GM18511 (cell line): ENCODE measurements at regions not wholly inside any gene's neighbourhood (a gene's known extent, or its start where the extent isn't known, plus 50 kb on each side); places are given as distances from the start of the nearest gene placed in this dataset.
"Not testable (repeated sequence)": the region's sequence is repeated elsewhere in the genome, so short reads cannot be mapped to it uniquely, and the experiment has no call there.

Source experiments
- ATAC-seq: cut with Tn5 transposase; IDR thresholded peaks from one replicate; pipeline ENCODE4 v1.9.1; 2021; ENCODE audit warnings: mild to moderate bottlenecking, moderate library complexity; ENCODE audit not compliant: unreplicated experiment

DNA sequence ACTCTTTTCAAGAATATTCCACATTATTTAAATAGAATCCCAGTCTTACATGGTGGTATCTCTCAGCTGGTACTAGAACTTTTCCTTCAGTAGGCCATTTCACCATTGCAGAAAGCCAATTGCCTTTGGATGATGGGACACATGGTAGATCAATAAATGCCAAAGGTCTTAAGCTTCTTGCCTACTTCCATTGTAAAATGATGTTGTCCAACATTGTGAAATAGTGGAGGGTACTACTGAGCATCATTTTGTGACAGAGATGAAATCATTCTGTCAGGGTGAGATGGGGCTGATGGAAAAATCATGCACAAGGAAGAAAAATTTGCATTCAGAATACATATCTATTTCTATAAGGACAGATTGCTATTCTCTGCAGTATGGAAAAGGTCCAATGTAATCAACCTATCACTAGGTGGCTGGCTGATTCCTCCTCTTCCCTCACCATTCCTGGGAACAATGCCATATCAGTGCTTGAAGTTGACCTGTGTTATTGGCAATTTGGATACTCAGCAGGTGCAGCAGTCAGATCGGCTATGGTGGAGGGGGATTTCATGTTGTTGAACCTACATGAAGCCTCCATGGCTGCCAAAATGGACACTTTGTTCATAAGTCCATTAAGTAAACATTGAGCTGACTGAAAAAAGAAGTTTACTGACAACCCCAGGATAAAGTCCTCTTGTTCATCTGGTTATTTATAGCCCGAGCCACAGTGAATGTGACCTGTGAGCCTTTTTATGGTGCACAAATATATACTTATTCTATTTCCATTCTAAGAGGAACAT is 596.9 kb upstream of the ARPP21 start:
- ATAC-seq: no peak

DNA sequence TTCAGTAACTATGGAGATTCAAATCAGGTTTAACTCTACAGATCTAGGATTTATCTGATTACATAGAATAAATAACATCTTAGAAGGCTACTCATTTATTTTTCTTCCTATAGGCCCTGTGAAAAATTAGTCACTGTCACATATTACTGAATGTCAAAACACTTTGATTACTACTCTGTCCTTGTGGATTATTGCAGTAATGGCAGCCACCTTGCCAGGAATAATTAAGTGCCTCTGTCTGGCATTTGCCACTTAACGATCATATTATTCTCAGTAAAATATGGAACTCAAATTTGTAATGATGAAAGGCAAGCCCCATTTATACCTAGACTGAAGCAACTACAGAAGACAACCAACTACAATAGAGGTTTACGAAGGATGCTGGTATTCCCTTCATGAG is 596.3 kb upstream of the ARPP21 start:
- no peak for ATAC-seq

DNA sequence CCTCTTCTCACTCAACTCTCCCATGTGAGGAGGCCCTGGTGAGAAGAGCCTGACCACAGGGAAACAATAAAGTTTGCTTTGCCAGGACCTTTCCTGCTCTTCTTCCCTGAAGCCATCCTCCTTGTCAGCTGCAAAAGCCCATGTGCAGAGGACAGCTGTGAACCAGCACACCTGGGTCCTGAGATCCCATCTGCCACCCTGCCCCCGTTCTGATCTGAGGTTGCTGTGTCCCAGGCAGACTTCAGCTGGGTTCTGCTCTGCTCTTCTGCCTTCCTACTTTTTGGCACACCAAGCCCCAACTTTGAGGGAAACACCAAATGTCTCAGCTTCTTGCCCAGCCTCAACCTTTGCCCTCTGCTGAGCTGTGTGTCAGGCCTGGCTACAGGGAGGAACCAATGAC is 595.1 kb upstream of the ARPP21 start:
- no peak for ATAC-seq

DNA sequence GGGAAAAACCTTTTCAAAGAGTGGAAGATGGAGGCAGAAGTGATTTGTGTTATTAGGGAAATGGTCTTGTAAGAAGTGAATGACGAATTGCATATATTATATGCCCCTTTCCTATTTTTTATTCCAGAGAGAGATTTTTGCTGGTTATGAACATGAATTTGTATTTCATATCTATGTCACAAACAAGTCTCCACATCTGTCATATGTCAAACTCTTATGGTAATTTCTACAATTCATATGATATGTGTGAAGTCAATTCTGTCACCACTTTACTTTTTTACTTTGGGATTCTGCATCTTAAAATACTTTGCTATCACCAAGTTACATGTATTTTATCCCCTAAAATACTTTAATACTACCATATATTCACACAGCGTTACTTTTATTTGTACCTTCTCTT is 594.2 kb upstream of the ARPP21 start:
- no peak for ATAC-seq

DNA sequence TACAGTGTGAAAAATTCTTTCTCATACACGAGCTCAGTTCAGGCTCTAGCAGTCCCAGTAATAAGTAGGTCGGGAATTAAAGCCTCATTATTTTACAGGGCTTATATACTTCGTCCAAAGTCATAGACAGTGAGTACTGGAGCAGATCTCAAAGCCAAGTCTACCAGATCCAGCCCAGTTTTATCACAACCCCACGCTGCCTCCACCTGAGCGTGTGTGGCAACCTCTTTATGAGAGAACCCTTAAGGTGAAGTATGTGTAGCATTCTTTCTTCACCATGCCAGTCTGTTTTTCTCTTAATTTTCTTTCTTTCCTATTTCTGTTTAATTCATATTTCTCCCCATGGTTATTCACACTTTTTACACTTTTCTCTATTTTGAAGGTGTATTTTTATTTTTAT is 574.6 kb upstream of the ARPP21 start:
- no peak for ATAC-seq

DNA sequence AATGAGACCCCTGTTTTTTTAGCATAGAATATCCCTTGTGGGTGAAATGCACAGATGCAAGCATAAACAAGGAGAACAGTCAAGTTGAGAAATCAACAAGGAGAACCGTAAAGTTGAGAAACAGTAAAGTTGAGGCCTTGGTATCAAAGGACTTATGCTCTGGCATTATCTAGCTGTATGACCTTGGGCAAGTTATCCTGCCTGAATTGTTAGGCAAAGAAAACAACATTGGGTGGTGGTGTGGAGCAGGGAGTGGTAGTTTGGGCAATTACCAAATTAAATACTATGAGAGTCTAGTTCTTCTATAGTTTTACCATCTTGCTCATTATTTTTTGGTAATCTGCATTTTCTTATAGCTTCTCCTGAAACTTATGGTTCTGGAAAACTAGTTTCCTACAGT is 573.4 kb upstream of the ARPP21 start:
- ATAC-seq: no peak

DNA sequence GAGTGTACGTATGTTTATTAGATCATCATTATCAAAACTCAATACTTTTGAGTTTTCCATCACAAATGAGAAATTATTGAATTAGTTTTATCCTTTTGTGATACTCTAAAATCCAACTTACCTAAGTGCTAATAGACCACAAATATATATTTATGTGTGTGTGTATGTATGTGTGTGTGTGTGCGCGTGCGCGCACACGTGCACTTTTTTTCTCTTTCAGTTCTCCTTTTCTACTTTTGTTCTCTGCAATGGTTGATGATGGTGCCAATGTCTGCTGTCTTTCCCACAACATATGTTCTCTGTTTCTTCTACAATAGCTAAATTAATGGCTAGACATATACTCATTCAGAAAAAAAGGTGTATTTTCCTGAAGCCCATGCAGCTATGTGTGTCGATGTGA is 571.6 kb upstream of the ARPP21 start:
- no peak for ATAC-seq

DNA sequence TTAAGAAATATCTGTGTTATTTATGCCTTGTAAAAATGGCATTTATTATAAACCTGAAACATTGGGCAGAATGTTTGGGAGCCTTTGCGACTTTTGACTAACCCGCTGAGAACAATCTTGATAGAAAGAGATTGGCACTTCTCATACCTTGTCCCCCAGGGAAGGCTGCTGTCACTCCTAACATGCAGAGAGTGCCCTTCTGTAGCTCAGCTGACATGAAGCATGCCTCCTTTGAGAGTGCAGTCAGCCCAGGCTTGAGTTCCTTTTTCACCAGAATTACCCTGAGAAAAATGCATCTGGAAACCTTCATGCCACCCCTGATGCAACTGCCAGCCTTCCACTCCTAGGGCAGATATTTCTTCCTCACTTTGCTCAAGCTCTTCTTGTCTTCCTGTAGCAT is 569.2 kb upstream of the ARPP21 start:
- ATAC-seq: no peak

DNA sequence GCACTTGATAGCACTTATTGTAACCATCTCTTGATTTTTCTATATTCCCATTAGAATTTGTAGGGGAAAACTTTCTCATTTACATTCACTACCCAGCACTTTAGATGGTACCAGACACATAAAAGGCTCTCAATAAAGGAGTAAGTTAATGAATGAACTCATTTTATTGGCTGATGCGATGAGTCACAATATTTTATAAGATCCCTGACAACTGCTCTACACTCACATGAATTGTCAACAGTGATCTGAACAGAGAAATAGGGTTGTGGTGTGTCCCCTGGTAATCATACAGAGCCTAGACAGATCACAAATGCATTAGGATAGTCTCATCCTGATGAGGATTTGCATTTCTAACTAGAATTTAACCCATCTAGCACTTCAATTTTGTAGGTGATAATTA is 567.6 kb upstream of the ARPP21 start:
- no peak for ATAC-seq

DNA sequence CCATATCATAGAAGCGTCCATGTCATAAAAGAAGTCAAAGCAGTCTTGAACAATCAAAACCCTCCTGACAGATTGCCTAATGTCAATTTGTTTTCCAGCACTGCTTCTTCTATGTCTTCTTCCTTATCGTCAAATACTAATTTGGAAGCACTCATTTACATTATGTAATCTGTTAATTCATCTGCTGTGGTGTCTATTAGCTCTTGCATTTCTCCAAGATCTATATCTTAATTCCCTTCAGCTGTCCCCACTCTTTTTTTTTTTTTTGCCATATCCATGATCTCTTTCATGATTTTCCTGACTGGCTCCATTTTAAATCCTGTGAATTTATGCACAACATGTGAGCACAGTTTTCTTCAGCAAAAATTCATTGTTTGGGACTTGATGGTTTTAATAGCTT is 560.5 kb upstream of the ARPP21 start:
- ATAC-seq: no peak

DNA sequence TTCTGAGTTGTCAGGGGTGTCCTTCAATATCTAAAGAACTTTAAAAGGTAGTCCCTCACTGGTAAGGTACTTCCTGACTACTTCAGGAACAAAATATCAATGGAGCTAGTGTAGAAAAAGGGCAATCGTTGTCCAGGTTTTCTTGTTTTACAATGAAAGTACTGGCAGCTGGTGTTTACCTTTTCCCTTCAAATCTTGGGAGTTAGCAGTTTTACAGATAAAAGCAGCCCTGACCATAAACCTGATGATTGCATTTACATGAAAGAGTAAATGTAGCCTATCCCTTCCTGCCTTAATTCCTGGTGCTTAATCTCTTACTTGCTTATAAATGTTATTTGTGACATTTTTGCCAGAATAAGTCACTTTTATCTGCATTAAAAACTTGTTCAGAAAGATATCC is 559.9 kb upstream of the ARPP21 start:
- no peak for ATAC-seq

DNA sequence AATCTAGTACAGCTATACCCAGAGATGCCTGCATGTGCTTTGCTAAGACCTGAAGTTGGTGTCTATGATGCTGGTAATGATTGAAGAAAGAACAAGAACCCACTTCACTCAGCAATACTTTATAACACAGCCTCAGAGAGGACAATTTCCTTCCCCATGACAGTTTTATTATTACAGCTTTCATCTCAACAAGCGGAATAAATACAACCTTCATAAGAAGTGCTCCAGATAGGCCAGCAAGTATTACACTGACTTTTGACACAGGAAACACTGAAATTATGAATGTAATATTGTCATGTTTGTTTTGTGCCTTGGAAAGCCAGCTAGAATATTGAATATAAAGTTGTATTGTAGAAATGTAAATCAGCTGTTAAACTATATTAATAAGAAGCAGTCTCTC is 557.4 kb upstream of the ARPP21 start:
- no peak for ATAC-seq

DNA sequence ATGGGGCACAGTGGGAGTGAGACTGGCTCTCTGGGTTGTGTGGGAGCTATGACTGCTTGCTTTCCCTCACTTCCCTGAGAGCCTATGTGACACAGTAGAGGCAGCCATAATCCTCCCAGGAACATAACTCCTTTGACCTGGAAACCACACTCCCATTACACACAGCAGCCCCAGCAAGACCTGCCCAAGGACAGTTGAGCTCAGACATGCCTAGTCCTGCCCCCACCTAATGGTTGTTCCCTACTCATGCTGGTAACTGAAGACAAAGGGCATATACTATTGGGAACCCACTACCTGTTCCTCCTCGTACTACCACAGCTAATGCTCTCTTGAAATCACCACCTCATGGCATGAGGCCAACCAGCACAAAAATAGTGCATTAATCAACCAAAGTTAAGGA is 550.4 kb upstream of the ARPP21 start:
- no peak for ATAC-seq

DNA sequence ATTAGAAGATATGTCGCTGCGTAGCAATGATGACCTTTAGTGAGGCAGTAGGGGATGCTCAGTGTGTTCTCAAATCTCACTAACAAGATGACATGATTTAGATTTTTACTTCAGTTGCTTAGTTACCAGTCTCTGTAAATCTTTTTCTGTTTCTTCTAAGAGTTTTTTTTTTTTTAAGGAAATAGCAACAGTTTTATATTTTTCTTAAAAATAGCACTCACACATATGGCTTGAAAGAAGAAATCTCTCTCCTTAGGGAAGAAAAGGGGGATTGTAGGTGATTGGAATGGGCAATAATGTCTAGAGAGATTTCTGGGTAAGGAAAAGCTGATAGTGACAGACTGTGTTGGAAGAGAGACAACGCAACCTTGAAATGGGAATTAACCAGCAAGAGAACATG is 524.6 kb upstream of the ARPP21 start:
- no peak for ATAC-seq

DNA sequence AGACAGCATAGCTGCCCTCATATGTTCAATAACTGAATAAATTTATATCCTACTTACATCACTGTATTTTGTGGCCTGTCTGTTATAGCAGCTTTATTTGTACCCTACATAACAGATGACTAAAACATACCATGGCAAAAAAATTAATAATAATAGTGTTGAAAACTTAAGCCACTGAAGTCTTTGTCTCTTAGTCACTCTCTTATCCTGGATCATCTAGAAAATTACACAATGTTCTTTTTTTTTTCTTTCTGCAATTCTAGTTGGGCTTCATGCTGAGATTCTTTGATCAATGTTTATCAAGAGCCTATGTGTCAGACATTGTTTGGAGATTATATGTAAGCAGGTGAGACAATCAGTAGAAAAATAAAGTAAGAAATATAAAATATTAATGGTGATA is 519.3 kb upstream of the ARPP21 start:
- no peak for ATAC-seq

DNA sequence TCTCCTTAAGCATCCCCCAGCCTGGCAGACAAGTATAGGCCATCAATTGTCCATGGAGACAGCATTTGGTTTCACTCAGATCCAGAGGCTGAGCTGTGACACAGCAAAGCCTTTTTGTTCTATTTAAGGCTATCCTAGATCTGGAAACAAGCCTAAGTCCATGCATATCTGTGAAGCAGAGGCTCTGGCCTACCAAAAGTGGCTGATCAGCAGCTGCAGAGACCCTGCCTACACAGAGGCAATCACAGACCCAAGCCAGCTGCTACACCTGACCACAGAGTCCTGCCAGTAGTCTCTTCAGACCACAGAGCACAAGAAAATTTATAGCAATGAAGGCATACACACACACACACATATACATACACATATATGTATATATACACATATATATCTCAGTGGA is 501.7 kb upstream of the ARPP21 start:
- no peak for ATAC-seq

DNA sequence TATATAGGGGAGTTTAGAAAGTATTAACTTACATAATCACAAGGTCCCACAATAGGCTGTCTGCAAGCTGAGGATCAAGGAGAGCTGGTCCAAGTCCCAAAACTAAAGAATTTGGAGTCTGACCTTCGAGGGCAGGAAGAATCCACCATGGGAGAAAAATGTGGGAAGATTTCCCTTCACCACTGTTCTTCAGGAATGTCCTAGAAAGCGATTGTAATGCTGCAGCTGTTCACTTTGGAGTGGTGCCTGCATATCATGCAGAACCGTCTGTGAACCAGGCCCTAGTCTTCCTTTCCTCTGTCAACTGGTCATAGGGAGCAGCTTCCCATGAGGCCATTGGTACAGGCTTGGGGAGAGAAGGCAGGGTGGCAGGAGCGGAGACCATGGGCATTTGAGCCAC is 497.9 kb upstream of the ARPP21 start:
- no peak for ATAC-seq

DNA sequence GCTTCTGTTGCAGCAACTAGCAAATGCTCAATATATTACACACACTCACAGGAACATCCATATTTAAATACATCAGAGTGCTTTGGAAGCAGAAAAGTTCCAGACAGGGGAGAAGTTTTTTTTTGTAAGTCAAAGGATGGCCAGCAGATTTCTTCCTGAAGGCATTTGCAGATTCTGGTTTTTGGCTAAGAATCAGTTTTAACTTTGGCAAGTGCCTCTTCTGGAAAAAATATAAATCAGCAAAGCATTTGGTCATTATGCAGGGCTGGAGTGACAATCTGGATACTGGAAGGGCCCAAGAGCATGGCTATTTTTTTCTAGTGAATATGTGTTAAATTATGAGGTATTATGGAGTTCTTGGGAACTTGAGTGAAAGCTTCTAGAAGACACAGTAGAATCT is 495.3 kb upstream of the ARPP21 start:
- no peak for ATAC-seq

DNA sequence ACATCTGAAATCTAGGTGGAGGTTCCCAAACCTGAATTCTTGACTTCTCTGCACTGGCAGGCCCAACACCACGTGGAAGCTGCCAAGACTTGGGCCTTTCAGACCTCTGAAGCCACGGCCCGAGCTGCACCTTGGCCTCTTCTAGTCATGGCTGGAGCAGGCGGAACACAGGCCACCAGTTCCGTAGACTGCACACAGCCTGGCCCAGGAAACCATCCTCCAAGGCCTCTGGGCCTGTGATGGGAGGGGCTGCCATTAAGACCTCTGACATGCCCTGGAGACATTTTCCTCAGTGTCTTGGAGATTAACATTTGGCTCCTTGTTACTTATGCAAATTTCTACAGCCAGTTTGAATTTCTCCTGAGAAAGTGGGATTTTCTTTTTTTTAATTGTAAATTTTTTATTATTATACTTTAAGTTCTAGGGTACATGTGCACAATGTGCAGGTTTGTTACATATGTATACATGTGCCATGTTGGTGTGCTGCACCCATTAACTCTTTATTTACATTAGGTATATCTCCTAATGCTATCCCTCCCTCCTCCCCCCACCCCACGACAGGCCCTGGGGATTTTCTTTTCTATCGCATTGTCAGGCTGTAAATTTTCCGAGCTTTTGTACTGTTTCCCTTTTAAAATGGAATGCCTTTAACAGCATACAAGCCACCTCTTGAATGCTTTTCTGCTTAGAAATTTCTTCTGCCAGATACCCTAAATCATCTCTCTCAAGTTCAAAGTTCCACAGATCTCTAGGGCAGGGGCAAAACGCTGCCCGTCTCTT is 492.9 kb upstream of the ARPP21 start:
- not testable (repeated sequence) for ATAC-seq

DNA sequence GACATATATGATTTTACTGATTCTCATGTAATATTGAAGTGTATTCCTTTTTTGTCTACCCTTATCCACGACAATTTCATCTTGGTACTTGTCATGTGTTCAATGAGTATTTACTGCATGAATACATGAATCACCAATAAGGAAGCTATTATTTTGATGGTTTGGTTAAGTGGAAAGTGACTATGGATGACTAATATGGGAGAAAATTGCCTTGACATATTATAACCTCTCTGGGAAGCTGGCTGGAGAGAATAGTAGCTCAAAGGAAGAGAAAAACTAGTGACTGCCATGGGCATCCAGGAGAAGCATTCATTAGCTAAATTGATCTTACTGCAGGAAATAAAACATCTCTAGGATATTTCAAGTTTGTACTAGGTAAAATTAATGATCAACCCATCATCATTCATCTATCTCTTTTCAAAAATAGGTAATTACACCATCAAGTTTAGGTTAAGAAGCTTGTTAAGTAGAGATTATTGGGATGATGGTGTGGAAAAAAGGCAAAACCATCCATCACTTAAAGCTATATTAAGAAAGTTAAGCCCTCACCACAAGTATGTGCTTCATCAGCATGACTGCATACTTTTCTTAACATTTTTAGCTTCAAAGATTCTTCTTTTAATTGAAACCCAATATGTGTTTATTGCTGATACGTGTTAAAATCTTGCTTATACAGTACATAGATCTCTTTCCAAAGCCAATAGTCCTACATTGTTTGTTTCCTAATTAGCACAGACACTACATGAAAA is 455.2 kb upstream of the ARPP21 start:
- ATAC-seq: no peak

DNA sequence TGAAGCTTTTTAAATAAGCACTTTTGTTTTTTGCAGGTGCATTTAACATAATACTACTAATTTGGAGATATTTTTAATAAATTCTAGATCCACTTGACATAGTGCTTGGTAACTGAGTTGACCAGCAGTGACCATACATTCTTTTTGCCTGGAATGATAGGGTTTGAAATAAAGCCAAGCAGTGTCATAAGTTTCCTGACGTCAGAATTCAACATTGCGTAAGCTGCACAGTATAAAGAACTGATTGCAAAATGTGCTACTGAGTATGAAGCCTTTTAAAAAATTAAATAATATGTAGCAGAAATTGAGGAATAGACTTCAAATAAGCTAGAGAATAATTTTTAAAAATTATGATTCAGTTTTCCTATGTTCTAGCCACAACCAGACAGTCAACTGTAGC is 454.6 kb upstream of the ARPP21 start:
- ATAC-seq: no peak

DNA sequence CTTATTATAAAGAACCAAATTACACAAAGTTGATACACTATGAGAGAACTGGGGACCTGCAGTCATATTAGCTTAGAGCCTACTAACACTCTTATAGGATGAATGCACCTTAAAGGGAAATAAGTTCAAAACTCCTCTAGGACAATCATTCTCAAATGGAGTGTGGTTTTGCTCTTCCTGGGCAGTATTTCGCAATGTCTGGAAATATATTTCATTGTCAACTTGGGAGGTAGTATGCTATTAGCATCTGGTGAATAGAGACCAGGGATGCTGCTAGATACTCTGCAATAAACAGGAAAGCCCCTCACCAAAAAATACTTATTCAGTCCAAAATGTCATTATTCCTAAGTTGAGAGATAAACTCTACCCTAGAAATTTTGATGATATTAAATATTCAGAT is 451.4 kb upstream of the ARPP21 start:
- ATAC-seq: no peak
